ENCODE measurements at regions not wholly inside any gene's neighbourhood (a gene's known extent, or its start where the extent isn't known, plus 50 kb on each side); places are given as distances from the start of the nearest gene placed in this dataset.

- H3K4me1 Mint-ChIP-seq (ENCODE audit: low read depth, unreplicated experiment), result no peaks in the 10 kb centered on the region
- no peak for FAIRE-seq
These were observed 69.8 kb downstream of the KCTD12 start for GRCh38 chr13:76816394-76816793.

GRCh38 chr13:76815344-76815743 is 70.9 kb downstream of the KCTD12 start:
- H3K4me3 ChIP-seq (ENCODE audit: insufficient read depth, low read depth, low read length), result no peak overlapping the region
- H2AFZ ChIP-seq (ENCODE audit: low read depth, low read length), result no peak overlapping the region
- no peaks in the 10 kb centered on the region for H3K4me1 ChIP-seq (ENCODE audit: insufficient read depth, low read length)
- H3K36me3 Mint-ChIP-seq (ENCODE audit: low read depth, unreplicated experiment), result no peaks in the 10 kb centered on the region
- no peak for FAIRE-seq
- H3K9ac ChIP-seq (ENCODE audit: low read length), result no peak overlapping the region
- DNase-seq (ENCODE audit: low read depth), result no peak
- no peaks in the 10 kb centered on the region for H3K36me3 ChIP-seq (ENCODE audit: insufficient read depth, low read length)
- no peaks in the 10 kb centered on the region for H3K4me1 Mint-ChIP-seq (ENCODE audit: low read depth, unreplicated experiment)
- H3K9me3 Mint-ChIP-seq (ENCODE audit: unreplicated experiment), result peaks cover 2% of the 10 kb centered on the region
- H3K4me2 ChIP-seq (ENCODE audit: low read length), result no peak overlapping the region
- no peaks in the 10 kb centered on the region for H3K79me2 ChIP-seq (ENCODE audit: insufficient read depth, low read length)
- no peak overlapping the region for H3K27ac ChIP-seq (ENCODE audit: low read depth, low read length)
- no peaks in the 10 kb centered on the region for H4K20me1 ChIP-seq (ENCODE audit: insufficient read depth, low read length)
- H3K27me3 ChIP-seq (ENCODE audit: insufficient read depth, low read length), result peaks cover 11% of the 10 kb centered on the region
- TF ChIP-seq EZH2 (IDR thresholded peaks at IDR 0.05; ENCODE audit: insufficient read depth, low read length) (no peak), CTCF (IDR thresholded peaks at IDR 0.05; ENCODE audit: insufficient read depth, low read depth, low read length) (no peak)
- H3K27ac Mint-ChIP-seq (ENCODE audit: unreplicated experiment), result no peak overlapping the region
- H3K27me3 Mint-ChIP-seq (ENCODE audit: low read depth, unreplicated experiment), result peaks cover 37% of the 10 kb centered on the region
- no peak overlapping the region for H3K4me3 Mint-ChIP-seq (ENCODE audit: unreplicated experiment)
- no peaks in the 10 kb centered on the region for H3K9me3 ChIP-seq (ENCODE audit: insufficient read depth, low read depth, low read length)

More at GRCh38 chr13:76816394-76816793, 69.8 kb downstream of the KCTD12 start:
- Histone ChIP-seq H3K4me3 (ENCODE audit: insufficient read depth, low read depth, low read length) (no peak overlapping the region), H3K79me2 (ENCODE audit: insufficient read depth, low read length) (no peaks in the 10 kb centered on the region), H3K9ac (ENCODE audit: low read length) (no peak overlapping the region), H3K27ac (ENCODE audit: low read depth, low read length) (no peak overlapping the region), H2AFZ (ENCODE audit: low read depth, low read length) (no peak overlapping the region), H3K4me2 (ENCODE audit: low read length) (no peak overlapping the region), H4K20me1 (ENCODE audit: insufficient read depth, low read length) (no peaks in the 10 kb centered on the region), H3K27me3 (ENCODE audit: insufficient read depth, low read length) (peaks cover 11% of the 10 kb centered on the region), H3K9me3 (ENCODE audit: insufficient read depth, low read depth, low read length) (no peaks in the 10 kb centered on the region), H3K4me1 (ENCODE audit: insufficient read depth, low read length) (no peaks in the 10 kb centered on the region), H3K36me3 (ENCODE audit: insufficient read depth, low read length) (no peaks in the 10 kb centered on the region)
- H3K27me3 Mint-ChIP-seq (ENCODE audit: low read depth, unreplicated experiment), result peaks cover 35% of the 10 kb centered on the region
- H3K9me3 Mint-ChIP-seq (ENCODE audit: unreplicated experiment), result peaks cover 5% of the 10 kb centered on the region
- DNase-seq (ENCODE audit: low read depth), result no peak
- no peak for TF ChIP-seq CTCF (IDR thresholded peaks at IDR 0.05; ENCODE audit: insufficient read depth, low read depth, low read length)
- TF ChIP-seq EZH2 (IDR thresholded peaks at IDR 0.05; ENCODE audit: insufficient read depth, low read length), result no peak
- no peak overlapping the region for H3K4me3 Mint-ChIP-seq (ENCODE audit: unreplicated experiment)
- no peak overlapping the region for H3K27ac Mint-ChIP-seq (ENCODE audit: unreplicated experiment)
- no peaks in the 10 kb centered on the region for H3K36me3 Mint-ChIP-seq (ENCODE audit: low read depth, unreplicated experiment)

- DNase-seq (ENCODE audit: low read depth) (no peak), FAIRE-seq (no peak)
- H3K36me3 Mint-ChIP-seq (ENCODE audit: low read depth, unreplicated experiment), result no peaks in the 10 kb centered on the region
- H3K27ac Mint-ChIP-seq (ENCODE audit: unreplicated experiment), result no peak overlapping the region
- Histone ChIP-seq H4K20me1 (ENCODE audit: insufficient read depth, low read length) (no peaks in the 10 kb centered on the region), H3K9me3 (ENCODE audit: insufficient read depth, low read depth, low read length) (no peaks in the 10 kb centered on the region), H3K27me3 (ENCODE audit: insufficient read depth, low read length) (peaks cover 11% of the 10 kb centered on the region), H3K4me1 (ENCODE audit: insufficient read depth, low read length) (no peaks in the 10 kb centered on the region), H3K4me2 (ENCODE audit: low read length) (no peak overlapping the region), H3K79me2 (ENCODE audit: insufficient read depth, low read length) (no peaks in the 10 kb centered on the region), H2AFZ (ENCODE audit: low read depth, low read length) (no peak overlapping the region), H3K9ac (ENCODE audit: low read length) (no peak overlapping the region), H3K27ac (ENCODE audit: low read depth, low read length) (no peak overlapping the region), H3K4me3 (ENCODE audit: insufficient read depth, low read depth, low read length) (no peak overlapping the region), H3K36me3 (ENCODE audit: insufficient read depth, low read length) (no peaks in the 10 kb centered on the region)
- no peaks in the 10 kb centered on the region for H3K4me1 Mint-ChIP-seq (ENCODE audit: low read depth, unreplicated experiment)
- H3K4me3 Mint-ChIP-seq (ENCODE audit: unreplicated experiment), result no peak overlapping the region
- H3K27me3 Mint-ChIP-seq (ENCODE audit: low read depth, unreplicated experiment), result peaks cover 32% of the 10 kb centered on the region
- TF ChIP-seq EZH2 (IDR thresholded peaks at IDR 0.05; ENCODE audit: insufficient read depth, low read length) (no peak), CTCF (IDR thresholded peaks at IDR 0.05; ENCODE audit: insufficient read depth, low read depth, low read length) (no peak)
- peaks cover 5% of the 10 kb centered on the region for H3K9me3 Mint-ChIP-seq (ENCODE audit: unreplicated experiment)
These were observed 72.3 kb downstream of the KCTD12 start for GRCh38 chr13:76813891-76814290.
